ENCODE measurements at regions not wholly inside any gene's neighbourhood (a gene's known extent, or its start where the extent isn't known, plus 50 kb on each side); places are given as distances from the start of the nearest gene placed in this dataset.

- Histone ChIP-seq H3K4me3 (no peak overlapping the region), H3K4me1 (peaks cover 0 to 12% (median 8%) of the 10 kb centered on the region in 4 donors), H3K36me3 (no peaks in the 10 kb centered on the region), H3K9me3 (no peaks in the 10 kb centered on the region), H3K27ac (no peak overlapping the region), H3K27me3 (no peaks in the 10 kb centered on the region)
- WGBS, 5 donors = 20 to 23% (median 23%) methylated on average over 2 of the region's 2 CpGs
- TF ChIP-seq POLR2A (IDR thresholded peaks at IDR 0.05) (no peak), CTCF (IDR thresholded peaks at IDR 0.05) (peak in 5 of 7 experiments; percentile 16 to 55 (median 37)), EP300 (IDR thresholded peaks at IDR 0.05) (no peak), POLR2AphosphoS5 (IDR thresholded peaks at IDR 0.05) (no peak)
- peak in 1 of 2 donors; percentile 80 for DNase-seq
- intact Hi-C loops (cut with DNase I; ENCODE audit: low total_unique reads) = no loop called here
Observed at GRCh38 chr5:93800988-93801811, 59.8 kb upstream of the POU5F2 start.

DNA sequence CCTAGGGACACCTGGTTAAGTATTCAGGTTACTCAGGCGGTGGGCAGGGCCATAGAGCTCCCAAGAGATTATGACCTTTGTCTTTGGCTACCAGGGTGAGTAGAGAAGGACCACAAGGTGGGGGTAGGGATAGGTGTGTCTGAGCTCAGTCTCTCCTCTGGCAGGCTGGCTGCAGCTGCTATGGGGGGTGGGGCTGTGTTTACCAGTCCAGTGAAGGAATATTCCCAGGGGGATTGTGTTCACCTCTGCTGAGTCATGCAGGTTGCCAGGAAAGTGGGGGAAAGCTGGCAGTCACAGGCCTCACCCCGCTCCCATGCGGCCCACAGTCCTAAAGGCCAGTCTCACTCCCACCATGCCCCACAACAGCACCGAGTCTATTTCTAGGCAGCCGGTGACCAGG lies 53.6 kb upstream of the POU5F2 start:
- peaks cover 0 to 12% (median 9%) of the 10 kb centered on the region in 4 donors for H3K36me3 ChIP-seq
- no peaks in the 10 kb centered on the region for H3K27me3 ChIP-seq
- TF ChIP-seq POLR2AphosphoS5 (IDR thresholded peaks at IDR 0.05) = no peak
- no peak for TF ChIP-seq POLR2A (IDR thresholded peaks at IDR 0.05)
- no peak for TF ChIP-seq CTCF (IDR thresholded peaks at IDR 0.05)
- no peak for TF ChIP-seq EP300 (IDR thresholded peaks at IDR 0.05)
- intact Hi-C loops (cut with DNase I; ENCODE audit: low total_unique reads) = no loop called here
- H3K4me1 ChIP-seq = peaks cover 0 to 4% (median 0%) of the 10 kb centered on the region in 4 donors
- H3K4me3 ChIP-seq = no peak overlapping the region
- no peaks in the 10 kb centered on the region for H3K9me3 ChIP-seq
- peak in 1 of 2 donors; percentile 19 for DNase-seq
- WGBS, 5 donors = 88 to 95% (median 94%) methylated on average over 5 of the region's 5 CpGs
- no peak overlapping the region for H3K27ac ChIP-seq

GRCh38 chr5:93793159-93793781 lies 51.9 kb upstream of the POU5F2 start:
- no peaks in the 10 kb centered on the region for H3K27me3 ChIP-seq
- 89 to 96% (median 92%) methylated on average over 5 of the region's 5 CpGs for WGBS, 5 donors
- no peak overlapping the region for H3K4me3 ChIP-seq
- TF ChIP-seq EP300 (IDR thresholded peaks at IDR 0.05) (no peak), POLR2AphosphoS5 (IDR thresholded peaks at IDR 0.05) (no peak), POLR2A (IDR thresholded peaks at IDR 0.05) (no peak), CTCF (IDR thresholded peaks at IDR 0.05) (no peak)
- peaks cover 0 to 13% (median 0%) of the 10 kb centered on the region in 4 donors for H3K4me1 ChIP-seq
- intact Hi-C loops (cut with DNase I; ENCODE audit: low total_unique reads) = no loop called here
- no peak for DNase-seq
- H3K27ac ChIP-seq = no peak overlapping the region
- peaks cover 0 to 12% (median 9%) of the 10 kb centered on the region in 4 donors for H3K36me3 ChIP-seq
- no peaks in the 10 kb centered on the region for H3K9me3 ChIP-seq

DNA sequence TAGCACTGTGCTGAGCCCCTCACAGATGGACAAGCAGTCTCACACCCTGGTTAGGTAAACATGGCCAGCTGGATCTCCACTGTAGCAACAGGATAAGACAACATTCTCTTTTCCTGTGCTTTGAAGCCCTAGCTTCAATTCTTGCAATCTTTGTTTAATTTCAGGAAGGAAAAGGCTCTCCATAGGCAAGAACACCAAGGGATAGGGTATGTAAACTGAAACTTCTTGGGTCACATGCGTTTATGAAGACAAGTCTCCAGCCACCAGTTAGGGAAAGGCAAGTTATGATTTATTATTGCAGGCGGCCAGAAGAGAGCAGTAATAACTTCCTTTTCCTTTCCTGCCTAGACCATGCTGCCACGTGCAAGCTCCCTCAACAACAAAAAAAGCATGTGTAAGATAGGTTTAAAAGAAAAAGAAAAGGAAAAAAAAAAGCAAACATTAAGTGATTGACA lies 50.1 kb upstream of the POU5F2 start:
- Histone ChIP-seq H3K36me3 (peaks cover 0 to 12% (median 9%) of the 10 kb centered on the region in 4 donors), H3K4me3 (no peak overlapping the region), H3K4me1 (peaks cover 0 to 13% (median 0%) of the 10 kb centered on the region in 4 donors), H3K9me3 (no peaks in the 10 kb centered on the region), H3K27ac (no peak overlapping the region), H3K27me3 (no peaks in the 10 kb centered on the region)
- WGBS, 5 donors = 27 to 42% (median 30%) methylated on average over 3 of the region's 3 CpGs
- TF ChIP-seq CTCF (IDR thresholded peaks at IDR 0.05) (no peak), POLR2A (IDR thresholded peaks at IDR 0.05) (no peak), EP300 (IDR thresholded peaks at IDR 0.05) (no peak), POLR2AphosphoS5 (IDR thresholded peaks at IDR 0.05) (no peak)
- DNase-seq = peak in 1 of 2 donors; percentile 60
- intact Hi-C loops (cut with DNase I; ENCODE audit: low total_unique reads) = no loop called here
